PC-9 (cell line): ENCODE measurements at regions not wholly inside any gene's neighbourhood (a gene's known extent, or its start where the extent isn't known, plus 50 kb on each side); places are given as distances from the start of the nearest gene placed in this dataset.

Experiments used
- BruUV-seq: library from RNA; stranded (reverse); fragments of 400-500 nt; replicated peaks from 2 replicates; lab custom pipeline; 2021; lab: Mats Ljungman, UMichigan
- CTCF ChIA-PET: fragments of 300-600 bp; sonication (Branson Sonifier 250); formaldehyde crosslinking; loops from one replicate; lab custom pipeline; 2022; ENCODE audit warnings: antibody characterized with exemption; lab: Charles Lee
- POLR2A ChIA-PET: fragments of 300-600 bp; sonication (Branson Sonifier 250); formaldehyde crosslinking; loops from one replicate; lab custom pipeline; 2022; ENCODE audit warnings: antibody characterized with exemption; ENCODE audit not compliant: unreplicated experiment; lab: Charles Lee
- DNase-seq, 2 experiments: peaks; one replicate each; pipeline versions ENCODE4 v3.0.0 to v3.0.0-alpha.2; 2015 to 2022; ENCODE audit warnings: mixed read lengths in 1 of 2
- H2AFZ ChIP-seq: fragments of 200-600 bp; sonication (generic); 2 replicates; pipeline ENCODE4 v1.8.1; 2017; ENCODE audit warnings: antibody characterized with exemption
- H3F3A ChIP-seq: fragments of 200-600 bp; sonication (generic); 2 replicates; pipeline ENCODE4 v1.8.1; 2017; ENCODE audit warnings: antibody characterized with exemption, mild to moderate bottlenecking, low read depth; ENCODE audit not compliant: insufficient read depth
- H3K27ac ChIP-seq: fragments of 200-600 bp; sonication (generic); 2 replicates; pipeline ENCODE4 v1.6.1; 2016; ENCODE audit warnings: mixed run types
- H3K27me3 ChIP-seq: fragments of 200-600 bp; sonication (generic); 2 replicates; pipeline ENCODE4 v1.6.1; 2016; ENCODE audit warnings: low read depth, mixed run types; ENCODE audit not compliant: insufficient read depth
- H3K36me3 ChIP-seq: fragments of 200-600 bp; sonication (generic); 2 replicates; pipeline ENCODE4 v1.6.1; 2016; ENCODE audit warnings: low read depth, mixed run types
- H3K4me1 ChIP-seq: fragments of 200-600 bp; sonication (generic); replicated peaks from 2 replicates; pipeline ENCODE4 v1.6.1; 2016; ENCODE audit warnings: mixed run types; ENCODE audit not compliant: insufficient read depth
- H3K4me2 ChIP-seq: fragments of 200-600 bp; sonication (generic); 2 replicates; pipeline ENCODE4 v1.6.1; 2017; ENCODE audit warnings: mixed run types
- H3K4me3 ChIP-seq: fragments of 200-600 bp; sonication (generic); 2 replicates; pipeline ENCODE4 v1.6.1; 2016; ENCODE audit warnings: mixed run types
- H3K79me2 ChIP-seq: fragments of 200-600 bp; sonication (generic); 2 replicates; pipeline ENCODE4 v1.6.1; 2017; ENCODE audit warnings: low read depth, mixed run types
- H3K9me2 ChIP-seq: fragments of 200-600 bp; sonication (generic); 2 replicates; pipeline ENCODE4 v1.8.1; 2017; ENCODE audit warnings: mild to moderate bottlenecking; ENCODE audit not compliant: insufficient read depth
- H3K9me3 ChIP-seq: fragments of 200-600 bp; sonication (generic); 2 replicates; pipeline ENCODE4 v1.8.1; 2016; ENCODE audit warnings: low read depth; ENCODE audit not compliant: insufficient read depth
- H4K20me1 ChIP-seq: fragments of 200-600 bp; sonication (generic); 2 replicates; pipeline ENCODE4 v1.8.1; 2017; ENCODE audit not compliant: insufficient read depth
- EZH2 ChIP-seq: fragments of 200-600 bp; sonication (generic); IDR thresholded peaks from 2 replicates; pipeline ENCODE4 v1.8.0; 2017; ENCODE audit warnings: antibody characterized with exemption, low read depth
- intact Hi-C: fragments of 100-400 bp; cut with micrococcal nuclease; formaldehyde crosslinking; loops from one replicate; pipeline ENCODE4 v1.10.0; 2022; ENCODE audit not compliant: unreplicated experiment
- TF ChIP-seq, protein P1 (sequence below): fragments of 200-600 bp; sonication (generic); conservative IDR thresholded peaks from 2 replicates; pipeline ENCODE4 v1.6.1; 2017; ENCODE audit warnings: mixed run types, antibody characterized with exemption, mild to moderate bottlenecking, moderate library complexity

DNA sequence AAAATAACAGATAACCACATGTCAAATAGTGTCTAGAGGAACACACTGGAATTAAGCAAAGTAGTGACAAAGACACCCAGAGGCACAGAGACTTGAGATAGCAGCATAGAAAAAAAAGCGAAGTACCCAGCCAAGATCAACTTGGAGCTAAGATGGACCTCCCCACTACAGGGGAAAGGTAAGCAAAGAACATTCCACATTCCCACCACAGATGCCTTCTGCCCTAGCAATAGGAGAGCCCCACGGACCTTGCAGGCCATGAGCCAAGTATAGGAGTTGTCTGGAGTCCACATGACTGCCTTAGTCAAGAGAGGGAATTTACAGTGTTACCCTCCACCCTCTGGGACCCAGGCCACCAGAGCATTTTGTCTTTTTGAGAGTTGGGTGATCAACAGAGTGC lies 110.7 kb upstream of the SPRY2 start:
- DNase-seq = no peak
- Histone ChIP-seq H3K79me2 (no peaks in the 10 kb centered on the region), H3F3A (no peaks in the 10 kb centered on the region), H3K36me3 (no peaks in the 10 kb centered on the region), H3K27ac (no peak overlapping the region), H3K27me3 (no peaks in the 10 kb centered on the region), H2AFZ (no peak overlapping the region), H3K4me1 (no peaks in the 10 kb centered on the region), H3K9me3 (no peaks in the 10 kb centered on the region), H3K9me2 (no peaks in the 10 kb centered on the region), H4K20me1 (no peaks in the 10 kb centered on the region), H3K4me2 (no peak overlapping the region), H3K4me3 (no peak overlapping the region)
- no TSS peak for BruUV-seq
- ChIA-PET POLR2A (no interaction called here), CTCF (no interaction called here)
- no peak for TF ChIP-seq EZH2
- TF ChIP-seq, protein P1, sequence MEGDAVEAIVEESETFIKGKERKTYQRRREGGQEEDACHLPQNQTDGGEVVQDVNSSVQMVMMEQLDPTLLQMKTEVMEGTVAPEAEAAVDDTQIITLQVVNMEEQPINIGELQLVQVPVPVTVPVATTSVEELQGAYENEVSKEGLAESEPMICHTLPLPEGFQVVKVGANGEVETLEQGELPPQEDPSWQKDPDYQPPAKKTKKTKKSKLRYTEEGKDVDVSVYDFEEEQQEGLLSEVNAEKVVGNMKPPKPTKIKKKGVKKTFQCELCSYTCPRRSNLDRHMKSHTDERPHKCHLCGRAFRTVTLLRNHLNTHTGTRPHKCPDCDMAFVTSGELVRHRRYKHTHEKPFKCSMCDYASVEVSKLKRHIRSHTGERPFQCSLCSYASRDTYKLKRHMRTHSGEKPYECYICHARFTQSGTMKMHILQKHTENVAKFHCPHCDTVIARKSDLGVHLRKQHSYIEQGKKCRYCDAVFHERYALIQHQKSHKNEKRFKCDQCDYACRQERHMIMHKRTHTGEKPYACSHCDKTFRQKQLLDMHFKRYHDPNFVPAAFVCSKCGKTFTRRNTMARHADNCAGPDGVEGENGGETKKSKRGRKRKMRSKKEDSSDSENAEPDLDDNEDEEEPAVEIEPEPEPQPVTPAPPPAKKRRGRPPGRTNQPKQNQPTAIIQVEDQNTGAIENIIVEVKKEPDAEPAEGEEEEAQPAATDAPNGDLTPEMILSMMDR = no peak
- intact Hi-C loops = no loop called here

- H4K20me1 ChIP-seq = no peaks in the 10 kb centered on the region
- intact Hi-C loops = no loop called here
- ChIA-PET POLR2A (no interaction called here), CTCF (no interaction called here)
- no peak overlapping the region for H3K4me2 ChIP-seq
- BruUV-seq = no TSS peak
- TF ChIP-seq, protein P1 = no peak
- TF ChIP-seq EZH2 = no peak
- no peaks in the 10 kb centered on the region for H3K9me2 ChIP-seq
- no peaks in the 10 kb centered on the region for H3K27me3 ChIP-seq
- H2AFZ ChIP-seq = no peak overlapping the region
- no peaks in the 10 kb centered on the region for H3F3A ChIP-seq
- no peaks in the 10 kb centered on the region for H3K4me1 ChIP-seq
- no peaks in the 10 kb centered on the region for H3K9me3 ChIP-seq
- no peak for DNase-seq
- H3K79me2 ChIP-seq = no peaks in the 10 kb centered on the region
- no peak overlapping the region for H3K4me3 ChIP-seq
- H3K36me3 ChIP-seq = no peaks in the 10 kb centered on the region
- H3K27ac ChIP-seq = no peak overlapping the region
These were observed 109.5 kb upstream of the SPRY2 start for GRCh38 chr13:80450386-80450785.

GRCh38 chr13:80448725-80449124 lies 107.8 kb upstream of the SPRY2 start:
- no peaks in the 10 kb centered on the region for H3F3A ChIP-seq
- TF ChIP-seq, protein P1 = no peak
- ChIA-PET POLR2A (no interaction called here), CTCF (no interaction called here)
- no TSS peak for BruUV-seq
- no peaks in the 10 kb centered on the region for H3K4me1 ChIP-seq
- no peak overlapping the region for H3K4me2 ChIP-seq
- no peaks in the 10 kb centered on the region for H3K79me2 ChIP-seq
- H3K27ac ChIP-seq = no peak overlapping the region
- H3K27me3 ChIP-seq = no peaks in the 10 kb centered on the region
- H3K9me2 ChIP-seq = no peaks in the 10 kb centered on the region
- no peaks in the 10 kb centered on the region for H4K20me1 ChIP-seq
- H3K4me3 ChIP-seq = no peak overlapping the region
- no peak for DNase-seq
- intact Hi-C loops = no loop called here
- no peak overlapping the region for H2AFZ ChIP-seq
- no peaks in the 10 kb centered on the region for H3K9me3 ChIP-seq
- no peaks in the 10 kb centered on the region for H3K36me3 ChIP-seq
